T-cell (primary cell): ENCODE measurements at regions not wholly inside any gene's neighbourhood (a gene's known extent, or its start where the extent isn't known, plus 50 kb on each side); places are given as distances from the start of the nearest gene placed in this dataset.

Source experiments
- ATAC-seq, 4 experiments: fragments of 200-7000 bp in 3 of 4; fragments of 150-1000 bp in 1 of 4; cut with Tn5 transposase; replicated peaks in 1 of 4; 1 replicate in 3 of 4; 2 replicates in 1 of 4; pipeline ENCODE4 v1.10.0; 2021; ENCODE audit warnings: moderate library complexity in 3 of 4, mild to moderate bottlenecking in 2 of 4, moderate number of reproducible peaks in 1 of 4
- CTCF ChIA-PET, 2 donors: fragments of 300-600 bp; sonication (Branson Sonifier 250); formaldehyde crosslinking; loops; one replicate each; lab custom pipeline; 2022; ENCODE audit warnings: antibody characterized with exemption in 2 of 2; lab: Charles Lee
- POLR2A ChIA-PET, 2 donors: fragments of 300-600 bp; sonication (Branson Sonifier 250); formaldehyde crosslinking; loops; one replicate each; lab custom pipeline; 2022; ENCODE audit warnings: antibody characterized with exemption in 2 of 2; lab: Charles Lee
- DNase-seq, 35 experiments: peaks; one replicate each; pipeline versions ENCODE4 v3.0.0 to v3.0.0-alpha.2; 2013 to 2023
- H3K27ac ChIP-seq: one replicate; pipeline ENCODE4 v1.5.1; 2013; ENCODE audit warnings: low read length
- H3K27me3 ChIP-seq, 2 experiments: replicated peaks in 1 of 2; 1 replicate in 1 of 2; 2 replicates in 1 of 2; pipeline versions ENCODE4 v1.6.1 to v1.7.0; 2013; ENCODE audit warnings: low read length in 1 of 2, mixed read lengths in 1 of 2; ENCODE audit not compliant: control insufficient read depth in 2 of 2, insufficient read depth in 2 of 2; ENCODE audit errors: extremely low read depth in 1 of 2
- H3K36me3 ChIP-seq, 2 donors: 1 replicate in 1 of 2; 2 replicates in 1 of 2; pipeline versions ENCODE4 v1.6.1 to v1.7.0; 2013; ENCODE audit warnings: low read length in 1 of 2; ENCODE audit not compliant: control insufficient read depth in 2 of 2, insufficient read depth in 1 of 2; ENCODE audit errors: extremely low read depth in 1 of 2
- H3K4me1 ChIP-seq, 2 experiments: 1 replicate in 1 of 2; 2 replicates in 1 of 2; pipeline versions ENCODE4 v1.6.1 to v1.7.0; 2013; ENCODE audit warnings: low read length in 2 of 2, mixed read lengths in 1 of 2; ENCODE audit not compliant: insufficient read depth in 2 of 2, control insufficient read depth in 1 of 2; ENCODE audit errors: extremely low read depth in 1 of 2
- H3K4me3 ChIP-seq, 2 donors: 1 replicate in 1 of 2; 2 replicates in 1 of 2; pipeline versions ENCODE4 v1.5.1 to v1.7.0; 2013; ENCODE audit warnings: mild to moderate bottlenecking in 2 of 2, low read length in 1 of 2, moderate library complexity in 1 of 2; ENCODE audit not compliant: control insufficient read depth in 1 of 2; ENCODE audit errors: extremely low read depth in 1 of 2
- H3K9me3 ChIP-seq: 2 replicates; pipeline ENCODE4 v1.7.0; 2013
- H3K27ac Mint-ChIP-seq, 2 donors: one replicate each; pipeline ENCODE4 v1.8.0; 2020 to 2021; ENCODE audit warnings: mild to moderate bottlenecking in 2 of 2, mixed read lengths in 2 of 2
- H3K27me3 Mint-ChIP-seq, 2 donors: one replicate each; pipeline ENCODE4 v1.8.0; 2021 to 2022; ENCODE audit warnings: mixed read lengths in 2 of 2
- H3K36me3 Mint-ChIP-seq: one replicate; pipeline ENCODE4 v1.8.0; 2021; ENCODE audit warnings: mixed read lengths
- H3K4me1 Mint-ChIP-seq, 3 donors: one replicate each; pipeline ENCODE4 v1.8.0; 2020 to 2022; ENCODE audit warnings: mixed read lengths in 3 of 3, mild to moderate bottlenecking in 1 of 3
- H3K4me3 Mint-ChIP-seq, 3 donors: one replicate each; pipeline ENCODE4 v1.8.0; 2020 to 2022; ENCODE audit warnings: mild to moderate bottlenecking in 3 of 3, mixed read lengths in 3 of 3, moderate library complexity in 3 of 3
- H3K9me3 Mint-ChIP-seq, 3 donors: one replicate each; pipeline ENCODE4 v1.8.0; 2020 to 2022; ENCODE audit warnings: mixed read lengths in 3 of 3
- WGBS: methylation state at CpG from one replicate; pipeline ENCODE4 v1.1.5; 2013; ENCODE audit warnings: missing lambda C conversion rate; ENCODE audit not compliant: insufficient coverage; 5-methylcytosine and 5-hydroxymethylcytosine counted together

GRCh38 chr13:87887459-87888123 is 216.4 kb downstream of the SLITRK5 start:
- no peak overlapping the region for H3K4me3 ChIP-seq
- no peaks in the 10 kb centered on the region for H3K9me3 ChIP-seq
- no peaks in the 10 kb centered on the region for H3K27me3 ChIP-seq
- H3K27ac ChIP-seq = no peak overlapping the region
- ChIA-PET POLR2A (interaction anchor here in 1 of 2 donors (0.6 kb wide), 1 partner anchor 278 kb away, joined by 4 read pairs; no protein-coding TSS in a partner anchor), CTCF (no interaction called here)
- Mint-ChIP-seq H3K9me3 (peaks cover 0 to 12% (median 10%) of the 10 kb centered on the region in 3 donors), H3K27me3 (no peaks in the 10 kb centered on the region), H3K4me3 (no peak overlapping the region), H3K27ac (no peak overlapping the region), H3K36me3 (no peaks in the 10 kb centered on the region), H3K4me1 (no peaks in the 10 kb centered on the region)
- no peaks in the 10 kb centered on the region for H3K36me3 ChIP-seq
- WGBS = 77% methylated on average over 2 of the region's 6 CpGs
- no peaks in the 10 kb centered on the region for H3K4me1 ChIP-seq
- DNase-seq (no peak), ATAC-seq (no peak)

DNA sequence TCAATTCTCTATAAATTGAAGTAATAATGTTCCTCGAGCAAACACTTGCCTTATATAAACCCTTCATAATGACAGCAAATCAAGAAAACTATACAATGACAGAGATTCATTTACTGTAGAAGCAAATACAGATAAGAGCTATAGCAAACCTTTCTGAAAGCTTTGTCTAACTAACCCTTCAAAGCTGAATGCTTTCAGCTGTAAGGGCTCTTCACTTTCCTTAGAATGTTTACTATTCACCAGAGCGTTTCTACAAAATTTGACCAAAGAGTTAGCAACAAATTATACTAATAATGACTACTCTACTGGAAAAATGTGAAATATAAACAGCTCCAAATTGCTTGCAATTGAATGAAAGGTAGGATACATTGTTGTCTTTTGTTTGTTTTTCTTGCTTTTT is 218.1 kb downstream of the SLITRK5 start:
- H3K9me3 ChIP-seq = no peaks in the 10 kb centered on the region
- H3K4me3 ChIP-seq = no peak overlapping the region
- ChIA-PET POLR2A (no interaction called here), CTCF (no interaction called here)
- no peaks in the 10 kb centered on the region for H3K4me1 Mint-ChIP-seq
- no peak for DNase-seq
- H3K27ac ChIP-seq = no peak overlapping the region
- no CpG with 5 or more reads among the region's 2 CpGs for WGBS
- no peaks in the 10 kb centered on the region for H3K4me1 ChIP-seq
- no peaks in the 10 kb centered on the region for H3K36me3 Mint-ChIP-seq
- H3K36me3 ChIP-seq = no peaks in the 10 kb centered on the region
- H3K4me3 Mint-ChIP-seq = no peak overlapping the region
- H3K27me3 Mint-ChIP-seq = no peaks in the 10 kb centered on the region
- H3K27ac Mint-ChIP-seq = no peak overlapping the region
- no peaks in the 10 kb centered on the region for H3K27me3 ChIP-seq
- H3K9me3 Mint-ChIP-seq = peaks cover 0 to 15% (median 9%) of the 10 kb centered on the region in 3 donors
- no peak for ATAC-seq

- ATAC-seq (no peak), DNase-seq (no peak)
- CTCF ChIA-PET = no interaction called here
- no peak overlapping the region for H3K27ac Mint-ChIP-seq
- H3K36me3 Mint-ChIP-seq = no peaks in the 10 kb centered on the region
- Histone ChIP-seq H3K36me3 (no peaks in the 10 kb centered on the region), H3K4me1 (no peaks in the 10 kb centered on the region), H3K4me3 (no peak overlapping the region), H3K27ac (no peak overlapping the region), H3K27me3 (no peaks in the 10 kb centered on the region), H3K9me3 (no peaks in the 10 kb centered on the region)
- POLR2A ChIA-PET = no interaction called here
- H3K27me3 Mint-ChIP-seq = no peaks in the 10 kb centered on the region
- no peaks in the 10 kb centered on the region for H3K4me1 Mint-ChIP-seq
- H3K4me3 Mint-ChIP-seq = no peak overlapping the region
- peaks cover 0 to 6% (median 5%) of the 10 kb centered on the region in 3 donors for H3K9me3 Mint-ChIP-seq
Observed at GRCh38 chr13:87893186-87893585, 222.0 kb downstream of the SLITRK5 start.

GRCh38 chr13:87894059-87894458 is 222.9 kb downstream of the SLITRK5 start:
- DNase-seq (no peak), ATAC-seq (no peak)
- POLR2A ChIA-PET = no interaction called here
- Histone ChIP-seq H3K4me1 (no peaks in the 10 kb centered on the region), H3K36me3 (no peaks in the 10 kb centered on the region), H3K27me3 (no peaks in the 10 kb centered on the region), H3K9me3 (no peaks in the 10 kb centered on the region), H3K27ac (no peak overlapping the region), H3K4me3 (no peak overlapping the region)
- Mint-ChIP-seq H3K27ac (no peak overlapping the region), H3K36me3 (no peaks in the 10 kb centered on the region), H3K4me3 (no peak overlapping the region), H3K4me1 (no peaks in the 10 kb centered on the region), H3K27me3 (no peaks in the 10 kb centered on the region), H3K9me3 (peaks cover 0 to 8% (median 5%) of the 10 kb centered on the region in 3 donors)
- CTCF ChIA-PET = no interaction called here
- 57% methylated on average over 1 of the region's 2 CpGs for WGBS

- CTCF ChIA-PET = no interaction called here
- no peaks in the 10 kb centered on the region for H3K9me3 ChIP-seq
- H3K27me3 ChIP-seq = no peaks in the 10 kb centered on the region
- ATAC-seq = no peak
- H3K4me1 Mint-ChIP-seq = no peaks in the 10 kb centered on the region
- no peak overlapping the region for H3K4me3 ChIP-seq
- H3K27me3 Mint-ChIP-seq = no peaks in the 10 kb centered on the region
- DNase-seq = no peak
- POLR2A ChIA-PET = no interaction called here
- no peak overlapping the region for H3K27ac Mint-ChIP-seq
- H3K36me3 Mint-ChIP-seq = no peaks in the 10 kb centered on the region
- H3K27ac ChIP-seq = no peak overlapping the region
- no peaks in the 10 kb centered on the region for H3K4me1 ChIP-seq
- H3K9me3 Mint-ChIP-seq = peaks cover 2 to 10% (median 4%) of the 10 kb centered on the region in 3 donors
- H3K36me3 ChIP-seq = no peaks in the 10 kb centered on the region
- H3K4me3 Mint-ChIP-seq = no peak overlapping the region
Observed at GRCh38 chr13:87903553-87903952, 232.4 kb downstream of the SLITRK5 start.

- H3K4me3 Mint-ChIP-seq = no peak overlapping the region
- Histone ChIP-seq H3K36me3 (no peaks in the 10 kb centered on the region), H3K4me1 (no peaks in the 10 kb centered on the region), H3K27ac (no peak overlapping the region), H3K4me3 (no peak overlapping the region), H3K27me3 (no peaks in the 10 kb centered on the region), H3K9me3 (no peaks in the 10 kb centered on the region)
- 80% methylated on average over 3 of the region's 3 CpGs for WGBS
- no peaks in the 10 kb centered on the region for H3K27me3 Mint-ChIP-seq
- ChIA-PET POLR2A (interaction anchor here in 1 of 2 donors (0.6 kb wide), 1 partner anchor 66 kb away, joined by 3 read pairs; no protein-coding TSS in a partner anchor), CTCF (no interaction called here)
- peaks cover 0 to 6% (median 2%) of the 10 kb centered on the region in 3 donors for H3K9me3 Mint-ChIP-seq
- DNase-seq = no peak
- H3K4me1 Mint-ChIP-seq = no peaks in the 10 kb centered on the region
- no peaks in the 10 kb centered on the region for H3K36me3 Mint-ChIP-seq
- H3K27ac Mint-ChIP-seq = no peak overlapping the region
- no peak for ATAC-seq
Observed at GRCh38 chr13:87906411-87906810, 235.2 kb downstream of the SLITRK5 start.

DNA sequence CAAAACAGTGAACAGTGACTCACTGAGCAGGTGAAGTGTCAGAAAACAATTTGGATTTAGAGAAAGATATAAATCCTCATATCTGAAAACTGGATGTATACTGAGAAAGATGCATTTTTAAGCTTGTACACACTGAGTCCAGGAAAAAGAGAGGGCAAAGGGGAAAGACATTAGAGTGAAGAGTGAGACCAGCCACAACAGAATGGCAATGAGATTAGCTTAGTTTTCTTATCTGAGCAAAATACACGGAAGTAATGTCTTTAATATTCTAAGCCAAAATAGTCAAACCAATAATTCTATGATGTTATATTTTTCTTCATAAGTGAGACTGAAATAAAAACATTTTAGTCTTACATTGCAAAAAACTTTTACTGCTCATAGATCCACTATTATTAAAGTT is 236.0 kb downstream of the SLITRK5 start:
- Histone ChIP-seq H3K36me3 (no peaks in the 10 kb centered on the region), H3K9me3 (no peaks in the 10 kb centered on the region), H3K27ac (no peak overlapping the region), H3K4me3 (no peak overlapping the region), H3K27me3 (no peaks in the 10 kb centered on the region), H3K4me1 (no peaks in the 10 kb centered on the region)
- POLR2A ChIA-PET = no interaction called here
- H3K4me1 Mint-ChIP-seq = no peaks in the 10 kb centered on the region
- H3K27ac Mint-ChIP-seq = no peak overlapping the region
- CTCF ChIA-PET = no interaction called here
- ATAC-seq = no peak
- H3K9me3 Mint-ChIP-seq = peaks cover 2 to 8% (median 3%) of the 10 kb centered on the region in 3 donors
- DNase-seq = no peak
- no peak overlapping the region for H3K4me3 Mint-ChIP-seq
- no peaks in the 10 kb centered on the region for H3K27me3 Mint-ChIP-seq
- no CpG with 5 or more reads among the region's 1 CpG for WGBS
- no peaks in the 10 kb centered on the region for H3K36me3 Mint-ChIP-seq
